ENCODE measurements at regions not wholly inside any gene's neighbourhood (a gene's known extent, or its start where the extent isn't known, plus 50 kb on each side); places are given as distances from the start of the nearest gene placed in this dataset.

- TF ChIP-seq CTCF (IDR thresholded peaks at IDR 0.05 in 2 of 3, conservative IDR thresholded peaks at IDR 0.05 in 1 of 3; ENCODE audit: control insufficient read depth in 2 of 3, extremely low read depth in 1 of 3, insufficient read depth in 1 of 3, low read depth in 3 of 3, low read length in 3 of 3) (no peak), HCFC1 (IDR thresholded peaks at IDR 0.05; ENCODE audit: low read length) (no peak)
Measured at GRCh38 chr6:150662814-150663213, 63.1 kb downstream of the PLEKHG1 start.

All from GM12878 (cell line).